H1 (cell line): ENCODE measurements at regions not wholly inside any gene's neighbourhood (a gene's known extent, or its start where the extent isn't known, plus 50 kb on each side); places are given as distances from the start of the nearest gene placed in this dataset.

ENCODE experiments used
- FOSL1 ChIP-seq: IDR thresholded peaks from 2 replicates; pipeline ENCODE4 v1.6.1; 2011; ENCODE audit warnings: mild to moderate bottlenecking, low read depth, low read length, moderate library complexity; ENCODE audit not compliant: insufficient read depth

GRCh38 chr10:78191301-78191700, 157.6 kb downstream of the RPS24 start (continued):
- TF ChIP-seq FOSL1 = no peak
- TF ChIP-seq, all 59 proteins: peak for 0
